Neuron (in vitro differentiated cells): ENCODE measurements at regions not wholly inside any gene's neighbourhood (a gene's known extent, or its start where the extent isn't known, plus 50 kb on each side); places are given as distances from the start of the nearest gene placed in this dataset.
"Not testable (repeated sequence)": the region's sequence is repeated elsewhere in the genome, so short reads cannot be mapped to it uniquely, and the experiment has no call there.

Source experiments
- H2AFZ ChIP-seq: one replicate; pipeline ENCODE4 v1.6.1; 2013; ENCODE audit warnings: low read depth, mild to moderate bottlenecking, inconsistent platforms, low read length, moderate library complexity
- H3K27me3 ChIP-seq: one replicate; pipeline ENCODE4 v1.6.1; 2013; ENCODE audit warnings: low read length; ENCODE audit not compliant: insufficient read depth
- H3K36me3 ChIP-seq: one replicate; pipeline ENCODE4 v1.6.1; 2013; ENCODE audit warnings: low read length; ENCODE audit not compliant: insufficient read depth
- H3K4me1 ChIP-seq: one replicate; pipeline ENCODE4 v1.6.1; 2013; ENCODE audit warnings: low read length; ENCODE audit not compliant: insufficient read depth
- H3K4me3 ChIP-seq: 2 replicates; pipeline ENCODE4 v1.5.1; 2013; ENCODE audit warnings: mild to moderate bottlenecking, low read length, moderate library complexity
- H3K9me3 ChIP-seq: one replicate; pipeline ENCODE4 v1.6.1; 2013; ENCODE audit warnings: low read length

- H3K9me3 ChIP-seq, H2AFZ ChIP-seq, H3K36me3 ChIP-seq, H3K4me3 ChIP-seq, H3K4me1 ChIP-seq, H3K27me3 ChIP-seq: not testable (repeated sequence)
These were observed 55.4 kb upstream of the USP3 start for GRCh38 chr15:63448872-63449555.

DNA sequence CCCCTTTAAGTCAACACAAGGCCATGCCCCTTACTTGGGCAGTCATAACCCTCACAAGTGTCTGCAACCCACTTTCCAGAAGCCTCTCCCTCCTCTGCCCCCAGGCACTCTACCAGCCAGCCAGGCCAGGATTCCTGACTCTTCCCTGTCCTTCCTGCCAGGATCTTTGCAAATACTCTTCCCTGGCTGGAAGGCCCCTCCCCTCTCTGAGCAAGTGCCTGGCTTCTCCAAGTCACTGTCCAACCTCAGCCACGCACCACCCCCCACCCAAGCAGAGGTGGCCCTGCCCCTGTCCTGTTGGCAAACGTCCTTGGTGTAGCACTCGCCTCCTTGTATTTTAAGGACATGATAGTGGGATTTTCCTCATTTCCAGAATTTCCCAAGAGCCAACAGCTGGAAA lies 54.7 kb upstream of the USP3 start:
- Histone ChIP-seq H3K36me3 (no peaks in the 10 kb centered on the region), H3K27me3 (no peaks in the 10 kb centered on the region)

GRCh38 chr15:63450884-63451225 lies 53.5 kb upstream of the USP3 start:
- Histone ChIP-seq H3K36me3 (no peaks in the 10 kb centered on the region), H3K9me3 (no peaks in the 10 kb centered on the region), H2AFZ (no peak overlapping the region), H3K27me3 (no peaks in the 10 kb centered on the region), H3K4me1 (no peaks in the 10 kb centered on the region), H3K4me3 (no peak overlapping the region)

More for the DNA sequence above, 54.7 kb upstream of the USP3 start:
- Histone ChIP-seq H3K4me1 (no peaks in the 10 kb centered on the region), H2AFZ (no peak overlapping the region), H3K9me3 (no peaks in the 10 kb centered on the region), H3K4me3 (no peak overlapping the region)

DNA sequence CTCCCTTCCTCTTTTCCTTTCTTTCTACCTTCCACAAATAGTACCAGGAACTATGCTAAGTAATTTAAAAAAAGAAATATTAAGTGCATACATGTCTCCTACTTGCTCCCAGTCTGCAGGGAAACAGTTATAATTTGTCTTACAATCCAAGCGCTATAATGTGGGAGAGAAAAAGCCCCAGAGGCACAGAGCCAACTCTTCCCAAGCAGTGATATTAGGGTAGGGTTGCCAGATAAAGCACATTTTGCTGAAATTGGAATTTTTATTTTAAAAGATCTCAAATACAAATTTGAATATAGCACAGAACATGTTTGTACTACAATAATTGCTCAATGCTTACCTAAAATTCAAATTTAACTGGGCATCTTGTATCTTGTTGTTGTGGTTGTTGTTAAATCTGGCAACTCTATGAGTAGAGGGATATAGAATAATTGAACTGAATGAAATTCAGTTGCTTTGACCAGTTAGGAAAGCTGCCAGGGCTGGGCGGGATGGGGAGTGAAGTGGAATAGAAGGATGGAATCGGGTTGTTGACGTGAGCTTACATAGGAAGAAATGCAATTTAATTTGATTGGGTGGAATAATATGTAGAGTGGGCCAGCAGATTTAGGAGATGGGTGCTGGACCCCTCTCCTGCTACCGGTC lies 52.6 kb upstream of the USP3 start:
- H3K9me3 ChIP-seq = no peaks in the 10 kb centered on the region
- H3K4me1 ChIP-seq = no peaks in the 10 kb centered on the region
- H3K36me3 ChIP-seq = no peaks in the 10 kb centered on the region
- H2AFZ ChIP-seq = no peak overlapping the region
- H3K4me3 ChIP-seq = no peak overlapping the region
- H3K27me3 ChIP-seq = no peaks in the 10 kb centered on the region

DNA sequence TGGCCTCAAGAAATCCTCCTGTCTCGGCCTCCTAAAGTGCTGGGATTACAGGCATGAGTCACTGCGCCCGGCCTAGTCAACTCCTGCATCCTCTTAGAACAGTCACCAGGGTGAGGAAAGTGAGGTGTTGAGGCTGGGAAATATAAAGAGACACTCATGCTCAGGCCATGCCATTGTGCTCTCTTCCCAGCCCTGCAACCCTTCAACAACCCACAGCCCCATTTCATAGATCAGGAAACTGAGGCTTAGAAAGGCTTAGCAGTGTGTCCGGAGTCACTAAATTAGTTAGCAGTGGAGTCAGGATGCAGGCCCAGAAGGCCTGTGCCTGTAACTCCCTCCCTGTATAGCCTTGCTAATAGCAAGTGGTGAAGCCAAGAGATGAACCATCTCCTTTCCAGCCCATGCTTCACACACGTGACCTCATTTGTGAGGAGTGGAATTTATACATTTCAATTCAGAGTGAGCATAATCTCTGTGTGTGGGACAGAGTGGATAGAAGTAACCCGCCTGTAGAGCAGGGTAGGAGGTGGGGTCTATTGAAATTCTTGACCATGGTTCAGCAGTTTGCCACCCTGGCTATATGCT lies 51.7 kb upstream of the USP3 start:
- Histone ChIP-seq H3K27me3 (no peaks in the 10 kb centered on the region), H2AFZ (no peak overlapping the region), H3K9me3 (no peaks in the 10 kb centered on the region), H3K4me1 (no peaks in the 10 kb centered on the region), H3K36me3 (no peaks in the 10 kb centered on the region), H3K4me3 (no peak overlapping the region)

DNA sequence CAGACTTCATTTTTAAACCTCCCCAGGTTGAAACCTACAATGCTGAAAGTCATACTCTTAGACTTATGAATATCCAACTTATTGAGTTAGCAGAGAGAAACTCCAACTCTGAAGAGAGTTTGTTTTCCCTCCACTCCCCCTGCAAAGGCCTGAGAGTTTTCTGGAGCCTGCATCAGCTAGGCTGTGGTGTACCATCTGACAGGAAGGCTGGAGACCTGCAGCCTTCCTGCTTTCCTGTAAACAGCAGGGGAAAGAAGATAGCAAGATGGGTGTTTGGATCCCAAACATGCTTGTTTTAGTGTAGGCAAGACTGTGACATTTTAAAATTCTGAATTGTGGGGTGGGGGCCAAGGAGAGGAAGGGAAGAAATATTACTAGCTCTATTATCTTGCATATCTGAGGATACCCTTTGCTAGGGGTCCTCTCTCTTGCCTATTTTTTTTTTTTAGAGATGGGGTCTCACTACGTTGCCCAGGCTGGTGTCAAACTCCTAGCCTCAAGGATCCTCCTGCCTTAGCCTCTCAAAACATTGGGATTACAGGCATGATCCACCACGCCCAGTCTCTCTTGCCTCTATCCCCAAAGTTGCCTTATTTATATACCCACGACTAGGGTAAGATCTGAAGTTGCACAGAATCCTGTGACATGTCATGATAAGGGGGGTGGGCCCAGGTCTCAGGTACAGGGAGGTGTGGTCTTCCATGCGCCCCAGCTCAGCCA lies 51.0 kb upstream of the USP3 start:
- Histone ChIP-seq H3K4me3 (no peak overlapping the region), H2AFZ (no peak overlapping the region), H3K27me3 (no peaks in the 10 kb centered on the region), H3K4me1 (no peaks in the 10 kb centered on the region), H3K9me3 (peaks cover under 1% of the 10 kb centered on the region), H3K36me3 (no peaks in the 10 kb centered on the region)

DNA sequence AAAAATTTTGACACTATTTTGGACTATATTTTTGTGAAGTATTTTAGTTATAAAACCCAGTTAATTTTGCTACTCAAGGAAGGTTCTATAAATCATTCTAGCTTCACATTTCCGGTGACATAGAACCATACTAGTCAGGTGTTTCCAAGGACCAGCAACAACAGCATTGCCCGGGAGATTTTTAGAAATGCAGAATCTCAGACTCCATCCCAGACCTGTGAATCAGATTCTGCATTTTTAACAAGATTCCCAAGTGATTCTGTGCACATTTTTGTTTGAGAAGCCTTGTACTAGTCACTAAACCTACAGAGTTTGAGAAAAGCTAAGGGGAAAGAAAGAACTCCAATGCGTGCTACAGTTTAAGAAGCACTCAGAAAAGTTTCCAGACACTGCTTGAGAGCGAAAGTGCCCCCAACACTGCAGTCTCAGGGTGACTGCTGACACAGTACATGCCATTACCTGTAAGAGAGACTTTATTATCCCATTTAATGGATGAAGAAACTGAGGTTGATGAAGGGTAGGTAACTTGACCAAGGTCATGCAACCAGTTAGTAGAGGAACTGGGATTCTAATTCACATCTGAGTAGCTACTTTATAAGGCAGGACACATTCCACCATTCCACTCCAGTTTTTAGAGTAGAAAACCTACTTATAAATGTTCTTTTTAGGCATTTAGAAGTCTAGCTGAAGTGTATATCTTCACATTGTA lies 49.7 kb upstream of the USP3 start:
- Histone ChIP-seq H3K27me3 (no peaks in the 10 kb centered on the region), H3K36me3 (no peaks in the 10 kb centered on the region), H3K4me1 (no peaks in the 10 kb centered on the region), H3K9me3 (peaks cover 2% of the 10 kb centered on the region), H2AFZ (no peak overlapping the region), H3K4me3 (no peak overlapping the region)
